Loucy (cell line): ENCODE measurements at regions not wholly inside any gene's neighbourhood (a gene's known extent, or its start where the extent isn't known, plus 50 kb on each side); places are given as distances from the start of the nearest gene placed in this dataset.

Experiments used
- H2AFZ ChIP-seq: fragments of 200-600 bp; sonication (generic); 2 replicates; pipeline ENCODE4 v1.6.0; 2016; ENCODE audit warnings: antibody characterized with exemption, mild to moderate bottlenecking, low read length, moderate library complexity
- H3F3A ChIP-seq: fragments of 200-600 bp; 2 replicates; pipeline ENCODE4 v1.6.0; 2016; ENCODE audit warnings: antibody characterized with exemption, low read depth, mild to moderate bottlenecking
- H3K27me3 ChIP-seq: fragments of 200-600 bp; sonication (generic); 2 replicates; pipeline ENCODE4 v1.6.1; 2014; ENCODE audit warnings: low read length, mild to moderate bottlenecking; ENCODE audit not compliant: insufficient read depth, poor library complexity, severe bottlenecking
- H3K36me3 ChIP-seq: fragments of 200-600 bp; sonication (generic); 2 replicates; pipeline ENCODE4 v1.6.1; 2016; ENCODE audit warnings: low read length; ENCODE audit not compliant: insufficient read depth
- H3K4me1 ChIP-seq: fragments of 200-600 bp; sonication (generic); 2 replicates; pipeline ENCODE4 v1.5.1; 2014; ENCODE audit warnings: low read length, mild to moderate bottlenecking; ENCODE audit not compliant: insufficient read depth, poor library complexity, severe bottlenecking
- H3K4me2 ChIP-seq: fragments of 200-600 bp; sonication (generic); 2 replicates; pipeline ENCODE4 v1.6.0; 2014; ENCODE audit warnings: antibody characterized with exemption, low read length, low read depth, mild to moderate bottlenecking; ENCODE audit not compliant: poor library complexity, severe bottlenecking
- H3K4me3 ChIP-seq: fragments of 200-600 bp; sonication (generic); 2 replicates; pipeline ENCODE4 v1.5.1; 2014; ENCODE audit warnings: low read length, mild to moderate bottlenecking, mixed read lengths; ENCODE audit not compliant: poor library complexity, severe bottlenecking
- H3K79me2 ChIP-seq: fragments of 200-600 bp; sonication (generic); 2 replicates; pipeline ENCODE4 v1.6.1; 2014; ENCODE audit warnings: low read length; ENCODE audit not compliant: insufficient read depth
- H3K9ac ChIP-seq: fragments of 200-600 bp; sonication (generic); 2 replicates; pipeline ENCODE4 v1.6.0; 2014; ENCODE audit warnings: mild to moderate bottlenecking, low read depth, low read length, moderate library complexity; ENCODE audit not compliant: poor library complexity, severe bottlenecking
- H3K9me2 ChIP-seq: fragments of 200-600 bp; sonication (generic); replicated peaks from 2 replicates; pipeline ENCODE4 v1.6.1; 2016; ENCODE audit warnings: low read depth, low read length, mixed read lengths
- H3K9me3 ChIP-seq: fragments of 200-600 bp; sonication (generic); 2 replicates; pipeline ENCODE4 v1.6.1; 2014; ENCODE audit warnings: mild to moderate bottlenecking, antibody characterized with exemption, low read length, low read depth; ENCODE audit not compliant: insufficient read depth
- H4K20me1 ChIP-seq: fragments of 200-600 bp; sonication (generic); 2 replicates; pipeline ENCODE4 v1.6.0; 2014; ENCODE audit warnings: antibody characterized with exemption, low read length, mild to moderate bottlenecking; ENCODE audit not compliant: insufficient read depth, poor library complexity, severe bottlenecking
- CTCF ChIP-seq: fragments of 200-600 bp; sonication (generic); conservative IDR thresholded peaks from 2 replicates; pipeline ENCODE4 v1.5.1; 2014; ENCODE audit warnings: mild to moderate bottlenecking, antibody characterized with exemption, low read length
- EZH2phosphoT487 ChIP-seq: fragments of 200-600 bp; IDR thresholded peaks from 2 replicates; pipeline ENCODE4 v1.6.1; 2018; ENCODE audit warnings: antibody characterized with exemption, mild to moderate bottlenecking, moderate library complexity, borderline replicate concordance

GRCh38 chr11:21975242-21975641 lies 217.6 kb upstream of the ANO5 start:
- no peak overlapping the region for H3K9ac ChIP-seq
- H2AFZ ChIP-seq, result no peak overlapping the region
- no peaks in the 10 kb centered on the region for H3F3A ChIP-seq
- no peaks in the 10 kb centered on the region for H4K20me1 ChIP-seq
- no peaks in the 10 kb centered on the region for H3K9me2 ChIP-seq
- no peaks in the 10 kb centered on the region for H3K27me3 ChIP-seq
- H3K9me3 ChIP-seq, result peaks cover 3% of the 10 kb centered on the region; the same call in 1 of the 2 replicates
- H3K36me3 ChIP-seq, result no peaks in the 10 kb centered on the region
- no peak overlapping the region for H3K4me2 ChIP-seq
- H3K79me2 ChIP-seq, result no peaks in the 10 kb centered on the region
- H3K4me1 ChIP-seq, result no peaks in the 10 kb centered on the region
- no peak for TF ChIP-seq CTCF
- TF ChIP-seq EZH2phosphoT487, result no peak
- no peak overlapping the region for H3K4me3 ChIP-seq

- H3K4me2 ChIP-seq, result no peak overlapping the region
- H2AFZ ChIP-seq, result no peak overlapping the region
- no peak for TF ChIP-seq CTCF
- no peak for TF ChIP-seq EZH2phosphoT487
Observed at GRCh38 chr11:21976210-21976609, 216.7 kb upstream of the ANO5 start.

GRCh38 chr11:21983431-21983830 lies 209.5 kb upstream of the ANO5 start:
- no peaks in the 10 kb centered on the region for H4K20me1 ChIP-seq
- no peak overlapping the region for H3K9ac ChIP-seq
- no peaks in the 10 kb centered on the region for H3K79me2 ChIP-seq
- H3K4me3 ChIP-seq, result no peak overlapping the region
- no peak overlapping the region for H3K4me2 ChIP-seq
- H3F3A ChIP-seq, result no peaks in the 10 kb centered on the region
- no peaks in the 10 kb centered on the region for H3K9me3 ChIP-seq
- no peaks in the 10 kb centered on the region for H3K27me3 ChIP-seq
- no peaks in the 10 kb centered on the region for H3K36me3 ChIP-seq
- TF ChIP-seq CTCF (no peak), EZH2phosphoT487 (no peak)
- no peaks in the 10 kb centered on the region for H3K9me2 ChIP-seq
- no peaks in the 10 kb centered on the region for H3K4me1 ChIP-seq
- H2AFZ ChIP-seq, result no peak overlapping the region

More at GRCh38 chr11:21976210-21976609, 216.7 kb upstream of the ANO5 start:
- Histone ChIP-seq H3K9me3 (peaks cover 3% of the 10 kb centered on the region; the same call in 1 of the 2 replicates), H3F3A (no peaks in the 10 kb centered on the region), H3K79me2 (no peaks in the 10 kb centered on the region), H3K9me2 (no peaks in the 10 kb centered on the region), H4K20me1 (no peaks in the 10 kb centered on the region), H3K4me1 (no peaks in the 10 kb centered on the region), H3K27me3 (no peaks in the 10 kb centered on the region), H3K4me3 (no peak overlapping the region), H3K36me3 (no peaks in the 10 kb centered on the region), H3K9ac (no peak overlapping the region)
